WERI-Rb-1 (cell line): ENCODE measurements at regions not wholly inside any gene's neighbourhood (a gene's known extent, or its start where the extent isn't known, plus 50 kb on each side); places are given as distances from the start of the nearest gene placed in this dataset.

ENCODE experiments used
- DNase-seq: peaks from one replicate; pipeline ENCODE4 v3.0.0-alpha.2; 2020
- H3K27ac ChIP-seq: fragments of 250-450 bp; sonication (Bioruptor Pico); 2 replicates; pipeline ENCODE4 v1.5.1; 2020; ENCODE audit warnings: mild to moderate bottlenecking, moderate library complexity
- H3K27me3 ChIP-seq: fragments of 250-450 bp; sonication (Bioruptor Pico); 2 replicates; pipeline ENCODE4 v1.5.1; 2021; ENCODE audit warnings: mild to moderate bottlenecking, low read depth, moderate library complexity; ENCODE audit not compliant: insufficient read depth, severe bottlenecking
- H3K36me3 ChIP-seq: fragments of 250-450 bp; sonication (Bioruptor Pico); 2 replicates; pipeline ENCODE4 v1.5.1; 2020; ENCODE audit warnings: mild to moderate bottlenecking, moderate library complexity
- H3K4me3 ChIP-seq: 2 replicates; pipeline ENCODE4 v1.5.1; 2011; ENCODE audit warnings: low read depth, mild to moderate bottlenecking, control low read depth, low read length
- H3K9me3 ChIP-seq: fragments of 250-450 bp; sonication (Bioruptor Pico); 2 replicates; pipeline ENCODE4 v1.5.1; 2021; ENCODE audit warnings: mild to moderate bottlenecking, moderate library complexity; ENCODE audit not compliant: severe bottlenecking
- CTCF ChIP-seq: IDR thresholded peaks from 2 replicates; pipeline ENCODE4 v1.5.1; 2011; ENCODE audit warnings: low read depth, mild to moderate bottlenecking, control low read depth, inconsistent platforms, low read length

GRCh38 chr5:96115147-96115807 lies 153.6 kb upstream of the ELL2 start:
- no peak overlapping the region for H3K4me3 ChIP-seq
- DNase-seq, result no peak
- no peak for TF ChIP-seq CTCF
- no peaks in the 10 kb centered on the region for H3K36me3 ChIP-seq
- no peaks in the 10 kb centered on the region for H3K9me3 ChIP-seq
- no peak overlapping the region for H3K27ac ChIP-seq
- no peaks in the 10 kb centered on the region for H3K27me3 ChIP-seq

- no peak for DNase-seq
- Histone ChIP-seq H3K4me3 (no peak overlapping the region), H3K9me3 (no peaks in the 10 kb centered on the region), H3K27ac (no peak overlapping the region), H3K27me3 (no peaks in the 10 kb centered on the region), H3K36me3 (no peaks in the 10 kb centered on the region)
- TF ChIP-seq CTCF, result no peak
These were observed 153.1 kb upstream of the ELL2 start for GRCh38 chr5:96114736-96115135.

GRCh38 chr5:96113170-96113939 lies 151.7 kb upstream of the ELL2 start:
- H3K27me3 ChIP-seq, result no peaks in the 10 kb centered on the region
- TF ChIP-seq CTCF, result no peak
- H3K9me3 ChIP-seq, result no peaks in the 10 kb centered on the region
- no peaks in the 10 kb centered on the region for H3K36me3 ChIP-seq
- H3K27ac ChIP-seq, result no peak overlapping the region
- DNase-seq, result no peak
- no peak overlapping the region for H3K4me3 ChIP-seq

GRCh38 chr5:96112703-96113102 lies 151.1 kb upstream of the ELL2 start:
- no peak for TF ChIP-seq CTCF
- no peak overlapping the region for H3K27ac ChIP-seq
- H3K36me3 ChIP-seq, result no peaks in the 10 kb centered on the region
- DNase-seq, result no peak
- H3K27me3 ChIP-seq, result no peaks in the 10 kb centered on the region
- H3K4me3 ChIP-seq, result no peak overlapping the region
- H3K9me3 ChIP-seq, result no peaks in the 10 kb centered on the region

- Histone ChIP-seq H3K27ac (no peak overlapping the region), H3K4me3 (no peak overlapping the region), H3K9me3 (no peaks in the 10 kb centered on the region), H3K36me3 (no peaks in the 10 kb centered on the region), H3K27me3 (no peaks in the 10 kb centered on the region)
- TF ChIP-seq CTCF, result no peak
- no peak for DNase-seq
These were observed 150.5 kb upstream of the ELL2 start for GRCh38 chr5:96112123-96112670.
